Activated T-cell treated with anti-CD3 and anti-CD28 coated beads for 48 hours (primary cell): ENCODE measurements at regions not wholly inside any gene's neighbourhood (a gene's known extent, or its start where the extent isn't known, plus 50 kb on each side); places are given as distances from the start of the nearest gene placed in this dataset.
"Not testable (repeated sequence)": the region's sequence is repeated elsewhere in the genome, so short reads cannot be mapped to it uniquely, and the experiment has no call there.

ENCODE experiments used
- DNase-seq: peaks from one replicate; pipeline ENCODE4 v3.0.0-alpha.2; 2020; ENCODE audit warnings: low read depth

DNA sequence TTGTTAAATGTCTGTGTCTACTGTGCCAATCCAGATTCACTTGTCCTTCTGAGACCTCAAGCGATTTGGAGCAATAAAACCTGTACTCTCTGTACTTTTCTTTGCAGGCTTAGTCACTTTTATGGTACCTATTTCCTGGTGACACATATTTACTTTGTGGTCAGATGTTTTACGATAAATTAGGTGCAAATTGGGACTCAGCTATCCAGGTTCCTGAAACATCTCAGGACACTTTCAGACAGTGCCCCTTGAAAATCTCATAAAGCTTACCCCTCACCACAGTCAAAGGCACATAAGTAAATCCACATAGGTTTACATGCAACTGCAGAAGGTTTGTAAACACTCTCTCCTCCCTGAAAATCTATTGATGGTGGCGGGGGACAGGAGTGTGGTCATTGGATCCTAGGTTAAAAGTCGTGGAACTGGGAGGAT, 438.8 kb downstream of the EFNB2 start:
- no peak for DNase-seq

DNA sequence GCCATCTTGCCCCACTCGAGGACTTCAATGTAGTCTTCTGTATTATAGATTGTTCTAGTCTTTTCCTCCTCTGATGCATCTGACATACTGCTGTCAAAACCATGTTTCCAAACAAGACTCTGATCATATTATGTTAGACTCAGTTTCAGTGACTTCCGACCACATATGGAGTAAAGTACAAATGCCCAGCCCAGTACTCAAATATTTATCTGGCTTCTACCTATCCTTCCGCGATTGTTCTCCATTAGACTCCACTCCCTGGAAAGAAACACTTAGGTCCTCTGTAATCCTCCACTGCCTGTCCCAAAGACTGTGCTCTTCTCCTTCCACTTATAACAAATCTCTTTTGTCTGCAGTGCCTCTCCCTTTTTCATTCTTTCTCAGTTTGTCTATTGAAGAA, 439.5 kb downstream of the EFNB2 start:
- no peak for DNase-seq

DNA sequence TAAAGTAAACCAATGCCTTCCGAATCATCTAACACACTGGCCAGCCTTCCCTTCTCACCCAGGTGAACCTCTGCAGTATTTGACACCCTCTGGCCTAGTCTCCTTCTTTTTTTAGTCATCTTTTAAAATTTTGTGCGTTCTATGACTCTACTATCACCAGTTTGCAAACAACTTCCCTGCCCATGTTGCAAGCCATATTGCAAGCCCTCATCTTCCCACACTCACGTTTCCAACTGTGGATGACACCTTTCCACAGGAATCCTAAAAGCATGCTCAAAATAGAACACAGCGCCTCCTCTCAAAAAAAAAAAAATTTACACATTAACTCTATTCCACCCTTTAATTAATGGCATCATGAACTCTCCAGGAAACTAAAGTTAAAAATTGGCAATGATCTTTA, 440.1 kb downstream of the EFNB2 start:
- no peak for DNase-seq

DNA sequence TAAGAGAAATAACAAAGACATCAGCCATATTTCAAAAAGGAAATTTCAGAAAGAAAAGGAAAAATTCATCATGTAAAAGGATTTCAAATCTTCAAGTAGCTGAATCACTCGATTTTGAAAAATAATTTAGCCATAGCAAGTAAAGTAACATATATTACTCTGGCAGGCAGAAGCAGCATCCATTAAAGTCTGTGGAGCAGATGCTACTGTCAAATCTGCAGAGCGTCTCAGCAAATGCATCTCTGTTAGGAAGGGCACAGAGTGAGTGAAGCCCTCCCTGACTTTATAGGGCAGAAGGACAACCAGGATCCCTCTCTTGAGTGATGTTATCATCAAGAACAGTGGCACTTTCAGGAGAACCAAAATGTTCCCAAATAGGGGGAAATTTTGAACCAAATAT, 445.5 kb downstream of the EFNB2 start:
- no peak for DNase-seq

DNA sequence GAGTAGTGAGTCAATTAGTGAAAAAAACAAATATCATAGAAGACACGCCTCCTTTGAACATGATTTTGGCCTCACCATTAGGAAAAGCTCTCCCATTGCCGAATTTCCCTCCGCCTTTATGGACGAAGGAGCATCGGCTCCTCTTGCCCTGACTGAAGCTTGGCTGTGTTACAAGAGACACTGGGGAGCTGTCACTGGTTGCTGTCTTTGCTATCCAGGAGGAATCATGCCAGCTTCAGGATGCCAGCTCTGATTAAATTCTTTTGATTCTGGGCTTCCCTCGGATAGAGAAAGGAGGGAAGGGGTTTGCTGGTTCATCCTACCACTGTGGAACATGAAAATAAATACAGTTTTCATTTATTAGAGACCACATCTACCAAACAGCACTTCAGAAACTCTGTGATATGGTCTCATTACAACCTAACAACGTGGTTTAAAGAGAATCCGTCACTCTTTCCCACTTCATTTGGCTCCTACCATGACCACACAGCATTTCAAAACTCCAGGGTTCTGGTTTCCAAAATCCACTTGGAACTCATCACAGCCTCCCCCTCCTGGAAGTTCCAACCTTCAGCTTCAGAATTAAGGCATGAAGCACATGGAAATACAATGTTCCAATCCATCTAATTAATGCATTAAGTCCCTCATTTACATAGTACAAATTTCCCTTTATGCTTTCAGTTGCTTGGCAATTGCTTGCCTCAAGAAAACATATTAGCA, 446.0 kb downstream of the EFNB2 start:
- DNase-seq = no peak

DNA sequence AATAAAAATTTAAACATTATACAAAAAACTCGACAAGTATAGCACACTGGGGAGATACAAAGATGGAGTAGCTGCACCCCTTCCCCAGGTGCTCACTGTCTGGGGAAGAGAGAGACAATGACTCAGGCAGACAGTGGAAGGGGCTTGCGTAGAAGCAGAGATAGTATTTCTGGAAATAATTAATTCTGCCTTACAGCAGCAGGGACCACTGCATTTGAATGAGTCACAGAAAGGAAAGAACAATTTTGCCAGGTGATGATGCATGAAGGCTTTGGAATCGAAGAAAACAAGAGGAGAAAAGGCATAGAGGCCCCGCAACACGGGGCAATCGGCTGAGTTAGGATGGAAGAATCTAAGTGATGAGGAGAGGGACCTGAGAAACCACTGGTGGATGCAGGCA, 447.4 kb downstream of the EFNB2 start:
- no peak for DNase-seq

DNA sequence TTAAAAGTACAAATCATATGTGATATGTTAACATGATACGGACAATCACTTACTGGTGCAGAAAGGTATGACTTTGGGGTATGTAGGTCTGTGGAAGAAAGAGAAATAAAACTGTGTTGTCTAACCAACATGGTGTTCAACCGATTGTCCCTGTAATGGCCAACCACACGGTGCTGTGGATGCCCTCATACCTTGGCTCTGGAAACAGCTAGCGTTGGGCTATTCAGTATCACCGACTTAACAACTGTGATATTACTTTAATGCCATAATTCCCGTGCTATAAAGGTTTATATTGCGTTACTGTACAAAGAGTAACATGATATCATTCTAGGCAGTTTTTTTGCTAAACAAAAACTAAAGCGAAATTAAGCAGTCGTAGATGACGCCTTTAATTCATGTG, 448.3 kb downstream of the EFNB2 start:
- no peak for DNase-seq

DNA sequence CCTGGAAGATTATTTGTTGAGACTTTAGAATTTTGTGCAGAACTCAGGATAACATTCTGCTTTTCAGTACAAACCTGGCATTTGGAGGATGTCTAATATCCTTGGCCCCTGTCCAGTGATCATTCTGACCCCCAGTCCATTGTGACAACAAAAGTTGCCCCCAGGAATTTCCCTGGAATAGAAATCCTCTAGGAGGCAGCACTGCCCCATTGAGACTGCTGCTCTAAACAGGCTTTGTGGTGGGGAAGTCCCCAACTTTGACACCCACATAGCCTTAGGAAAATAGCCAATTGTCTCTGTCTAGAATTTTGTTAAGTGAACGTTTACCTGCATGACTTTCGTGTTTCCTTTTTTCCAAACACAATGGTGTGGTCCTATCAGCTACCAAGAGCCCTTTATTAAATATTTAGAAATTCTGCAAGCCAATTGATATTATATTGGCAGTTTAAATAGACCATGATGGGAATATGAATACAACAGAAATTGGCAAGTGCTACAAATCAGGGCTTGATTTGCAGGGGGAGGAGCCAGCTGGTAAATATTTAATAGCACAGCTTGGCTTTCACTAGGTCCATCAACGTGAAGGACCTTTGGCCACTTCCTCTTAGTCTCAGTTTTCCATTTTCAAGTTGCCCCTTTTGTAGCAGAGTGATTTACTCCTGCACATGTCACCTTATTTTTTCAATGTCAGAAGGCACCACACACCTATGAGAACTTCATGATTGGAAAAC, 451.7 kb downstream of the EFNB2 start:
- DNase-seq = no peak

DNA sequence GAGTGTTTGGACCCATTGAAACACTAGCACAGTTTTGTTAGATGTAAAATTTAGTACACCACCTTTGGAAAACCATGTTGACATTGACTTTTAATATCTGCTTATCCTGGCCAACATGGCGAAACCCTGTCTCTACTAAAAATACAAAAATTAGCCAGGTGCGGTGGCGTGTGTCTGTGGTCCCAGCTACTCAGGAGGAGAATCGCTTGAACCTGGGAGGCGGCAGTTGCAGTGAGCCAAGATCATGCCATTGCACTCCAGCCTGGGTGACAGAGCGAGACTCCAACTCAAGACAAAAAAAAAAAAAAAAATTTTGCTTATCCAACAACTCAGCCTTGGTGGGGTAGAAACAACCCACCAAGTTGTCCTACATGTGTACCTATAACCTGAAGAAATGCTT, 454.2 kb downstream of the EFNB2 start:
- DNase-seq = not testable (repeated sequence)

DNA sequence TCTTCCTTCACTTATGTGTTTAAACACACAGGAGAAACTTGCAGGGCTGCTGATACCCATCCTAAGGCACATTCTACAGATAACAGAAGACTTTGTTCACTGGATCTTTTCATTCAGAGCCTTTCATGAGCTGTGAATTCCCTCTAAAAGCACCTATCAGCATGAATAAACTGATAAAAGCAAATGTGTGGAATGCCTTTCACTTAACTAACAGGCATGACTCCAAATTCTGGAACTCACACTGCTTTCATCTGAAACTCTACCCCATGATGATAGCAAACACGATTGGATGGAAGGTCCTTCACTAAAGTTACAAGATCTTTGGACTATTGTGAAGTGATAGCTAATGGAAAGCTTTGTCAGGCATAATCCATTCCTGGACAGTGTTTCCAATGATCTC, 457.3 kb downstream of the EFNB2 start:
- no peak for DNase-seq

DNA sequence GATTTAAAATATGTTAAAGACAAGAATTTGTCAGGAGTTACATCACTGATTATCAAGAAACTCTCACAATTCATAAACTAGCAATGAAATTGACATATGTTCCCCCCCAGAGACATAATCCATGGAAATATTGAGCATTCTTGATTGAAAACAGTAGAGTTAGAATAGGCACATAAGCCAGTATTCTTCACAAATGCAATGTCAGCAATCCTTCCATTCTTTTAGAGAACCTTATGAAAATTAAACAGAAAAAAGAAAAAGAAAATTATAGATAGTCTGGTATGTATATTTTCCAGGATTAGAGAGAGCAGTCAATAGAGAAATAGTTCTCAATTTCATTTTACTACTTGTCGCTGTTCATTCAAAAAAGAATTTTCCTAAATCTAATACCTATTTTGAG, 458.4 kb downstream of the EFNB2 start:
- no peak for DNase-seq

DNA sequence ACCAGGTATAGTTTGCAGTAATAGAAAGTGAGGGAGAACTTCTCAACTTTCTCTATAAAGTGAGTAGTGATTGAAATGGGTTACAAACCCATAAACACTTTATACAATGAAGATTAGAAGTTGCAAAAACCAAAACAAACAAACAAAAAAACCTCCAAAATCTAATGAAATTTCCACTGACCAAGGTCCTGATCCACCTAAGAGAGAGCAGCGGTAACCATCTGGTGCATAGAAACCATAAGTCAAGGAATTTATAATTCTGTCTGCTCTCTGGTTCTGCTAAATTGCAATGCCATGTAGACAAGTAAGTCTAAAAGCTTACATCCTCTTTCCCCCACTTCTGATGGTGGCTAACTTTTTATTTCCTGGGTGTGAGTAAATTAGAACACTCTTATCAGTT, 463.4 kb downstream of the EFNB2 start:
- no peak for DNase-seq

DNA sequence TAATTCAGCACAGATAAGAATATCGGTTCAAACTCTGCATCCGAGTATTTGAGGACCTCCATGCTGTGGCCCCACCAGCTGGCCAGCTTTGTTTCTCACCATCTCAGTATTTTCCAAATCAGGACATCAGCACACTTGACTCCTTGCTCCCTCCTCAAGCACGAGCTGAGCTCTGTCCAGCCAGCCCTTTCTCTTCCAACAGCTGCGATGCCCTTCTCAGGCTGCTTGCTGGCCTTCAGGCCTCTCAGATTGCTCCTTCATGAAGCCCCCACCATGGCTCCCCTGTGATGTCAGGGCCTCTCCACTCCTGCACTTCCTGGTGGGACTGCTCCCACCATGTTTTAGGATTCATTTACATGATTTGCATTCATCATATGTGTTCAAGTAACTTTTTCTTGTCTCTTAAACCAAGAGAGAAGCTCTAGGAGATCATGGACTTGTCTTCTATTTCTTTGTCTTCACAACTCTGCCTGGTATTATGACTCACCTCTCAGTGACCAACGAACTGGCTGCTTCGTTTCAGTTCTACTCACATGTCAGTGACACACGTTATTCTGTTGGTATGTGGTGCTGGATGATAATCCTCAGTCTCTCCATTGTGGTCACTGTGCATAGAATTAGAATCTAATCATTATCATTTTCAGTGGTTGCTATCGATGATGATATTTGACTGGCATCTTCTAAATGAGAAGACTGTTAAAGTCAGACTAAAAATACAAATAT, 471.7 kb downstream of the EFNB2 start:
- DNase-seq = no peak

DNA sequence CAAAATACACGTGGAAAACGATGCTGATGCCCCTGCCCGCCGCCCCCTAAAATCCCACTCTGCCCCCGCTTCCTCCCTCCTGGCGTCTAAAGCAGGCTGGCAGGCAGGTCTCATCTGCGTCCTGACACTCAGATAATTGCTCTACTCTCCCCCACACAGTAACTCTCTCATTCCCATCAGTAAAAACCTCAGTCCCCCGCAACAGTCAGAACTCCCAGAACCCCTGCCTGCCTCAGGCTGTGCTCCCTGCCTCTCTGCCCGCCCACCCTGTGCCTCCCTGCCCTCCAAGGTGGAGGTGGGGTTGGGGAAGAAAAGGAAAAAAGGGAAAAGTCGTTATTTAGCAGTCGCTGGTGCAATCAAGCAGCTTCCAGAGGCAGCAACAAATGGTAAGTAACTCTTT, 473.7 kb downstream of the EFNB2 start:
- no peak for DNase-seq

DNA sequence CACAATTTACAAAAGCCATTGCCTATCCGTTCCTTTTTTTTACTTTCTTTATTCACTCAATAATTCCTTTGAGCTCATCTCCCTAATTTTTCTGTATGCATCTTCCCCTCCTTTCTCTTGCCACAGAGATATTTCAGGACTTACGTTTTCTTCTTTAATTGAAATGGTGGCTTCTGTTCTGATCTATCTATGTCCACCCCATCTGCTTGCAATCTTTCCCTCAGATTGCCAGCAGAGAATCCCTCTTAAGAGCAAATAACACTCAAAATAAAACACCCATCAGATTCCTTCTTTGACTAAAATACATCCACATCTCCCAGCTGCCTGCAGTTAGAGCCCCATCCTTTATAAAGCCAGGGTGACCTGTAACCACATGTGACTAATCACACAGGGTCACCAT, 478.6 kb downstream of the EFNB2 start:
- DNase-seq = no peak

DNA sequence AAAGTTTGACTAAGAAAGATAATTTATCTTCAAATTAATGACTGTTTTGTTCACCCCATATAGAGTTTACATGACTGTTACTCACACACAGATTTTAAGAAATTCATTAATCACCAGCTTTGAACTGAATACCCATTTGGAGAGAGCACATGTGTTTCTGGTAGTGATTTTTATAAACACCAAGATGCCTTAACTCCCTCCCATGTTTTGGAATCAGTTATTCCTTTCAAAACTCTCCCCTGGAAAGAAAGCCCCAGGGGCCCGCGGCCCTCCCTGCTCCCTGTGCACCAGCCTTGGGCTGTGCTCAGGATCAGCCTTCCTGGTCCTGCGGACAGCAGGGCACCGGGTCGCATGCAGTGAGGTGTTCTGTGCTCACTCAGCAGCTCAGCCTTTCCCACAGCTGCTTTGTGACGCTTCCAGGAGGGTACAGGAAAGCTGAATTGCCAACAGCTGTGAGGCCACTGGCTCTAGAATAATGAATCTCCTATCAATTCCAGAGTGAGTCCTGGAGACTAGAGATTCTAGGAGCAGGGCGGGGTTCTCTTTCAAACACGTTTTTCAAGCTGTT, 483.2 kb downstream of the EFNB2 start:
- no peak for DNase-seq

DNA sequence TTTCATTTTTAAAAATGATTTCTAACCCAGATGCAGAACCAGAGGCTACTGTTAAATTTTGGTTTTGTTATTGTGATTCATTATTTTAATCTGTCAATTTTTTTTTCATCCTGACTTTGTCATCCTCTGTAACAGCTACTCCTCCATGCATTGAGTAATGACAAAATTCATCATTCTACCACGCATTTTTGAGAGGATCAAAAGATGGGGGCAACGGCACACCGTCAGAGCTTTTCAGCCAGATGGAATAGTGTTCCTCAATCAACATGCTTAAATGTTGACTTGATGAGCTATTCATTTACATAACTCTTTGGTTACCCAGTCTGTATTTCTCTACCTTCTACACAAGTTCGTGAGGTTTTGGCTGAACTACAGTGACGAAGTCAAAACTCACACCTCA, 486.3 kb downstream of the EFNB2 start:
- DNase-seq = no peak

DNA sequence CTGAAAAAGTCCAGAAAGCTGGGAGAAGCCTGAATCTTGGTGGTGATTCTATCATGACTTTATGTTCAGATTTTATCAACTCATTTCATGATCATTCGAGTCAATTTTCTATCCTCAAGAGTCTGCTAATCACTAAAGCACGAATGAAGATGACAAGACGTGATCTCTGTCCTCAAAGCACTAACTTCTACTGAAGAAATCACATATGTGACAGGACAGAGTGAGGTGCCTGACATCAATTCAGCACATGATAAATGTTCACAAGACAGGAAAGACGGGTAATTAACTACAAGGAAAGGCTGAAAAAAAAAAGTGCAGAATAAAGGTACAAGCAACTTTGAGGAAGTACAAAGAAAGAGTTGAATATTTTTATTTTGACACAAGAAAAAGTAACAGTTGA, 487.1 kb downstream of the EFNB2 start:
- no peak for DNase-seq

DNA sequence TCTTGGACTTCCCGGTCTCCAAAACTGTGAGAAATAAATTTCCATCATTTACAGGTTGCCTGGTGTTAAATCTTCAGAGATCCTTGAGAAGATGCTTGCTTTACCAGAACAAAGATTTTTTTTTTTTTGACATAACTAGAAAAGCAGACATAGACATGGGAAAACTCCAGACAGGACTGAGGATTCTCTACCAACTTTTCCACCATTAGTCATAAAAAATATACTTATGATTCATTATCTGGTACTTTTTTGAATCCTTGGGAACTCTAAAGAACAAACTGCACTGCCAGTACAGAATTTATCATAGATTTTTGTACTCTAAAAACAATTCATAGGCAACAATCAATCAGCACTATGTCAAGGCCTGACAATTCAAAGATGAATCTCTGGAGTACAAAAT, 487.6 kb downstream of the EFNB2 start:
- no peak for DNase-seq

DNA sequence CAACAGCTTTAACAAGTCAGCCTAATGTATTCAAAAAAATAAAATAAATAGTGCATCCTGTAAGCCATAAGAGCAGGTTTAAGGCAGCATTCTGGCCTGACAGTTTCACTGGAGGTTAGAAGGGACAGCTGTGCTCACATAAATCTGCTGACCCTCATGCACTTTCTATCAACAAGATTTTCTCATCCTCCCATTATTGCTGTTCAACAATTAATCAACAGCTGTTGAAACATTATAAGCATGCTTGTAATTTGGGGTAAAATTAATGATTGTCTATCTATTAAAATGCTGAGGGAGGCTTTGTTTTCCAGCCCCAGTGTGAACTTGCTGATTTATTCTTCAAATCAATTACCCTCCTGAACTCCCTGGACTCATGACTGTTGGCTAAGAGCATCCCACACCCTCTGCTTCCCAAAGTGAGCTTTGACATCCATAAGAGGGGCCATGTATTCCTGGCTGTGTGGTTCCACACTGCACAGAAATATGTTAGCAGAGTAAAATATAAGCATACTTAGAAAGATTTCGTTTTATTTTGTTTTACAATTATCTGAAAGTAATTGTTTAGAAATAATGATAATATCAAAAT, 492.4 kb downstream of the EFNB2 start:
- DNase-seq = no peak

DNA sequence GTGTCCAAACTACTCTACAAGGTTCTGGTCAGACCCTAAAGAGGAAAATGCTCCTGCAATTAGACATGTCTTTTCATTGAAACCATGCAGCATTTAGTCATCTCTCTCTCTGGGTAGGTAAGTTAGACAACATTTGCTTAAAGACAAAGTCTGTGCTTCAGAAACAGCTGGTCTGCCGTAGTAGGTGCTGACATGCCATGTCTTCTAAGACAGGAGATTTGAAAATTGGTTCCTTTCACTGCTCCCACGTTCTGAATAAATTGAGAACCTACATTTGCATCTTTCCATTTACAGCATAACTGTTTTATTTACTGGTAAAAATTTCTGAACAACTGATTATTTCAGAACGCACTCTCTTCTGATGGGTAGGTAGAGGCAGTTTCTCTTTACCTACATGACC, 494.0 kb downstream of the EFNB2 start:
- DNase-seq = no peak

DNA sequence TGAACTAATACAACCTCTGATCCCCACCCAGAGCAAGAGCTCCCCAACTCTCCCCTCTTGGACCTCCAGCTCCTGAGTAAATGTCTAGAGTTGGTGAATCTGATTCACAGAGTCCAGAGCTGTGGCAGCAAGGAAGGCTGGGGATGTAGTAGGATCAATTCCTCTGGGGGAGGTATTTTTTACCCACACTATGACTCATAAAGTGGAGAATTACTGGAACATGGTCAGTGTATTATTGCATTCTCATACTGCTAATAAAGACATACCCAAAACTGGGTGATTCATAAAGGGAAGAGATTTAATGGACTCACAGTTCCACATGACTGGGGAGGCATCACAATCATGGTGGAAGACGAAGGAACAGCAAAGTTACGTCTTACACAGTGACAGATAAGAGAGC, 496.7 kb downstream of the EFNB2 start:
- DNase-seq = no peak

DNA sequence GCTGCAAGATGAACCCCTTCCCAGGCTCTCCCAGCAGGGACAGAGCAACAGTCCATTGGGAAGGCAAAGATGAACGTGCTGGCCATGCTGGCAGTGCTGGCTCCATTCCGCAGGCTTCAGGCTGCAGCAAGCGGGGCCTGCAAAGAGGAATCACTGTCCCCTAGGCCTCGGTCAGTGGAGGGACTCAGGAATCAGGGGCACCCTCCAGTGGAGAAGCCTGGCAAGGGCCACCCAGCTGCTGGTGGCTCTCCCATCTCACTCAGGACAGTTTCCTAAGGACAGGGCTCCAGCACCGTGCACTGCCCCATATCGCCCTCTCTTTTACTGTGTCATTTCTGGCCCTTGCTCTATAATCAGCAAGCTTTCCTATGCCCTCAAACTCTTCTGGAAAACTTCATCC, 498.6 kb downstream of the EFNB2 start:
- no peak for DNase-seq
